ENCODE measurements at regions not wholly inside any gene's neighbourhood (a gene's known extent, or its start where the extent isn't known, plus 50 kb on each side); places are given as distances from the start of the nearest gene placed in this dataset.

DNA sequence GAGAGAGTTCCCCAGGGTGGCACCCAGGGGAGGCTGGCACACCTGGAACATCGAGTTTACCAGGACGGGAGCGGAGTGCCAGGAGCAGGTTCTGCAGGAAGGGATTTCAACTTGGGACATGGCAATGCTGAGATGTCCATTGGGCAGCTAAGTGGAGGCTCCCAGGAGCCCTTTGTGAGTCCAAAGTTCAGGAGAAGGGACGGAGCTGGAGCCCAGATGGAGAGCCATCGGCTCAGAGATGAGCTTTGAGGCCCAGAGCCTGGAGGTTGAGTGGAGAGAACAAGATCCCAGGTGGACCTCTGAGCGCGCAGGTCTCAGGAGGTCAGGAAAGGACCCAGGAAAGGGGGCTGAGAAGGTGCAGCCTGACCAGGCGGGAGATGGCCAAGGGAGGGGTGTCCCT is 67.5 kb upstream of the AFDN start:
- no peak for DNase-seq

DNA sequence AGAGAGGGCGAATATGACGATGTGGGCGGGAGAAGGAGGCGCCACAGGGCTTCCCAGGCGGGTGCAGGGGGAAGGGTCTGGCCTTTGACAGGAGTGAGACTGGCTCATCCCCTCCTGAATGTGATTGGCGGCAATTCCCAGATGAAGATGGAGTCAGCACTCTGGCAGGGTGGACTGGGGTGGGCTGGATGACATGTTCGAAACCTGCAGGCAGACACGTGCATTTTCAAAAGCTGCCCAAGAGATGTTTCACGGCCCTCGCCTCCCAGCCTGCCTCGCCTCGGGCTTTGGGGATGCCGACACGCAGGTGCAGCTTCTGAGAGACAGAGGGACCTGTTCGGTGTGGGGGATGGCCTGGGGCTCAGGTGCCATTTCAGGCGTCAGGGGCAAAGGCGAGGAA is 66.8 kb upstream of the AFDN start:
- no peak for DNase-seq

- no peak for DNase-seq
These were observed 65.5 kb upstream of the AFDN start for GRCh38 chr6:167760979-167761793.

GRCh38 chr6:167761794-167762258 is 64.9 kb upstream of the AFDN start:
- DNase-seq: no peak

- DNase-seq: no peak
These were observed 64.3 kb upstream of the AFDN start for GRCh38 chr6:167762259-167762962.

DNA sequence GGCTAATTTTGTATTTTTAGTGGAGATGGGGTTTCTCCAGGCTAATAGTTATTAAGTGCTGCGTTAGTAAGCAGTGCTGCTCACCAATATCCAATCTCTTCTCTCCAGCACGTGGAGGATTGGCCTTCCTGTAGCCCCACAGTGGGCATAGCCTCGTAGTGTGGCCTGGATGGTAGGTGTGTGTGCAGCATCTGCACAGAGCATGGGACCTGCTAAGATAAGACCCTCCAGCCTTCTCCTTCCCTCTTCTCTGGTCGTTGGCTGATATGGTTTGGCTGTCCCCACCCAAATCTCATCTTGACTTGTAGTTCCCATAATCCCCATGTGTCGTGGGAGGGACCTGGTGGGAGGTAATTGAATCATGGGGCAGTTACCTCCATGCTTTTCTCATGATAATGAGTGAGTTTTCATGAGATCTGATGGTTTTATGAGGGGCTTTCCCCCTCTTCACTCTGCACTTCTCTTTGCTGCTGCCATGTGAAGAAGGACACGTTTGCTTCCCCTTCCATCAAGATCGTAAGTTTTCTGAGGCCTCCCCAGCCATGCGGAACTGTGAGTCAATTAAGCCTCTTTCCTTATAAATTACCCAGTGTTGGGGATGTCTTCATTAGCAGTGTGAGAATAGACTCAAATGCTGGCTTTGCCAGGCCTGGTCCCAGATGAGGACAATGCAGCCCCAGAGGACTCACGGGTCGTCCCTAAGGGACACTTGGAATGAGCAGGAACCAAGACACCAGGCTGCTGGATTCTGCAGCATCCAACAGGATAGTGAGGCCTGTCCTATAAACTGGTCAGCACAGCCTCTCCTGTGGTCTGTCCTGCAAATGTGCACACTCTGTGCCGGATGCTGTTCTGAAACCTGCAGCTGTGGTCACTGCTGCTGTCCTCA is 63.4 kb upstream of the AFDN start:
- no peak for DNase-seq

DNA sequence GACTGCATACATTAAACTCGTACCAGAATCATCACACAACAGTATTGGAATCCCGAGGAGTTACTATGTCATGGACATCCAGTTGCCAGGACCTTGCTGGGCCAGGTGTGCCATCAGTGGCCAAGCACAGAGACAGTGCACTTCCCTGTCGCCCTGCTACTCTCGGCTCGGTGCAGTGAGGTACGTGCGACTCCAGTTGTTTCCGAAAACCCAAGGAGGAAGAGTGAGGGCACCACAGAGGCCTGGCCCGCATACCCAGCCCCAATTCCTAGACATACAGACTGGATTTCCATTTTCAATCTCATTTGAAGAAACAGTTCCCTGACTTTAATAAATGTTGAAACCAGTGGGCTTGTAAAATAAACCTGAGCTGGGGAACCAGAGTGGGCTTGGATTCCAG is 62.5 kb upstream of the AFDN start:
- no peak for DNase-seq

- no peak for DNase-seq
These were observed 61.8 kb upstream of the AFDN start for GRCh38 chr6:167764713-167765479.

- DNase-seq: no peak
These were observed 59.6 kb upstream of the AFDN start for GRCh38 chr6:167766986-167767714.

- no peak for DNase-seq
These were observed 59.0 kb upstream of the AFDN start for GRCh38 chr6:167767715-167768107.

- no peak for DNase-seq
These were observed 58.1 kb upstream of the AFDN start for GRCh38 chr6:167768471-167769215.

- DNase-seq: no peak
These were observed 57.1 kb upstream of the AFDN start for GRCh38 chr6:167769408-167770190.

DNA sequence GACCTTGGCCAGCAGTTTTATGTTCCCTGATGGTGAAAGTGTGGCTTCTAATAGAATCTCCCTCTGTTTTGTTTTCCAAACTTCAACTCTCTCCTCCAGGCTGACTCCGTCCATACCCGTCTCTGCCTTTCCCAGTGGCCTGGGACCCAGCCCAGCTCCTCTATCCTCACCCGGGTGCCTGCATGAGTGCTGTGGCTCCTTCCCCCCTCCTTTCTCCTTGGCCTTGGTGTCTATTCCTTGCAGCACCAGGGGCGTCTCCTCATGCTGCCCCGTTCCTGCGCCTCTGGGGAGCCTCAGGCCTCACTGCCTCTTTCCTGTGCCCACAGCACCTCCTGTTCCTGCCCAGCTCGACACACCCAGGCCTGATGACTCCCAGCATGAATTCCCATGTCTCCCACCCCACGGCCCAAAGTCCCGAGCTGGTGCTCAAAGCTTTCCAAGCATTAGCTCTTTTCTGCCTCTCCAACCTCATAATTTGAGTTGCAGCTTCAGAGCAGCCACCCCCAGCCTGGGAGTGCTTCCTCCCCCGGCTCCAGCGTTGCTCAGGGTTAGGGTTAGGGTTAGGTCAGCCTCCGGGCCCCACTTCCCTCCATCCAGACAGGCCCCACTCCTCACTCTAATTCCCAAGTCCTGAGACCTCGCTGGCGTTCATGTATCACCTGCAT is 56.3 kb upstream of the AFDN start:
- DNase-seq: no peak

DNA sequence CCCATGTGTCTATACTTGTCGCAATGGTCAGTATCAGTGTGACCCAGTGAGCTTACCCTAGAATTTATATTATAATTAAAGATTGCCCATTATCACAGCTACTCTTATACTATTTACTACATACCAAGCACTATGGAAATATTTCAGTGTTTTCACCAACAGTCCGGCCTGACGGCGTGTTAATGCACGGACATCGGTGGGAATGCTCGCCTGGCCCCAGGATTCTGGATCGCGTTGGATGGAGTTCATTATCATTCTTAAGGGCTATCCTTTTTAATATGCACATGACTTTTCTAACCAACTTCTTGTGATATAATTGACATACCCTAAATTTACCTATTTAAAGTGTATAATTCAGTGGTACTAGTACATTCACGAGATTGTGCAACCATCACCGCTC is 51.8 kb upstream of the AFDN start:
- no peak for DNase-seq

DNA sequence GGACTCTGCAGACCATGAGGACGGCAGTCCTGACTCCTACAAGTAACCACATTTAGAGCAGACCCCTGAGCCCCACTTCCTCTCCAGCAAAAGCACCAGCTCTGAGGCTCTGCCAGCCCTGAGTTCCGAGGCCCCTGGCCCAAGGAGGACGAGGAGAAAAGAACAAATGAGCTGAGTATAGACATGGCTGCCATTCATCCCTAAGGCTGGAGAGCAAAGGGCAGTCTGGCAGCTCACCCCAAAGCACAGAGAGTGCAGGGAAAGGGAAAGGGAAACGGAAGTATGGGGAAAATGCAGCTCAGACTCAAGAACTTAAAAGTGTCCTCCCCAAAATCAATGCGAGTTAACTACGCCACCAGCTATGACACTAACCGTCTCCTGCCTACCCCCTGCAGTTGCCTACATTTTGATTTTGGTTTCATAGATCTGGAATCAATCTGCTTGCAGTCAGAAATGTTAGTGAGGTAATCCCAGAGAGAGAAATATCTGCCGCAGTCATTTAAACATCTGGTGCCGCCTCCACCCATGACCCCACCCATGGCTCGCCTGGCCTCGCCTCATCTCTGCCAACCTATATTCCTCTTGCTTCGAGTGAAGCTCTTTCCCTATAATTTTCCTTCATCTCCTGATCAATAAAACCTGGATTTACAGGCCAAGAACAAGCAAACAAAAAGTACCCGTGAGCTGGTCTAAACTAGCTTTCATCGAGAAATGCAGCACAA is 49.6 kb upstream of the AFDN start:
- no peak for DNase-seq
